ENCODE measurements at regions not wholly inside any gene's neighbourhood (a gene's known extent, or its start where the extent isn't known, plus 50 kb on each side); places are given as distances from the start of the nearest gene placed in this dataset.

- TF ChIP-seq CTCF (conservative IDR thresholded peaks at IDR 0.05; ENCODE audit: low read depth, low read length) (no peak), POLR2A (IDR thresholded peaks at IDR 0.05; ENCODE audit: low read depth, low read length) (no peak), CEBPB (IDR thresholded peaks at IDR 0.05; ENCODE audit: low read depth, low read length) (no peak)
These were observed 229.2 kb downstream of the GBA3 start for GRCh38 chr4:22921936-22922335.
